ENCODE measurements at regions not wholly inside any gene's neighbourhood (a gene's known extent, or its start where the extent isn't known, plus 50 kb on each side); places are given as distances from the start of the nearest gene placed in this dataset.

- BruUV-seq (replicated peaks): no TSS peak
- H3K27ac ChIP-seq (ENCODE audit: extremely low read depth, low read depth, low read length): no peak overlapping the region
- intact Hi-C loops (cut with micrococcal nuclease): no loop called here
- no peak overlapping the region for H3K4me2 ChIP-seq (ENCODE audit: insufficient read depth, low read length)
- no peak for ATAC-seq
- H3K79me2 ChIP-seq (ENCODE audit: control insufficient read depth, insufficient read depth, low read length): no peaks in the 10 kb centered on the region
- no peak overlapping the region for H3K4me3 ChIP-seq
- DNase-seq (ENCODE audit: extremely low read depth in 1 of 4, low spot score in 3 of 4): no peak
- no peak for FAIRE-seq
- POLR2A ChIA-PET: no interaction called here
- no peak for TF ChIP-seq ZNF583 (CRISPR knock-in tag; IDR thresholded peaks at IDR 0.05)
- TF ChIP-seq E2F6 (IDR thresholded peaks at IDR 0.05; ENCODE audit: borderline replicate concordance in 1 of 2, extremely low read depth in 1 of 2, insufficient read depth in 1 of 2, insufficient read length in 1 of 2, low read depth in 1 of 2, low read length in 1 of 2, poor library complexity in 1 of 2, severe bottlenecking in 1 of 2): no peak
- no peak for TF ChIP-seq TAF7 (tag; IDR thresholded peaks at IDR 0.05)
- no peak for TF ChIP-seq E2F8 (IDR thresholded peaks at IDR 0.05; ENCODE audit: low read depth, partially characterized antibody)
- no peak for TF ChIP-seq NELFE (IDR thresholded peaks at IDR 0.05; ENCODE audit: insufficient read depth, insufficient read length)
- TF ChIP-seq CTBP1 (IDR thresholded peaks at IDR 0.05; ENCODE audit: borderline replicate concordance): no peak
- TF ChIP-seq ZNF785 (CRISPR knock-in tag; IDR thresholded peaks at IDR 0.05): no peak
- TF ChIP-seq ZNF282 (CRISPR knock-in tag; IDR thresholded peaks at IDR 0.05): no peak
- no peak for TF ChIP-seq KLF10 (CRISPR knock-in tag; IDR thresholded peaks at IDR 0.05)
- TF ChIP-seq NBN (IDR thresholded peaks at IDR 0.05; ENCODE audit: low read depth): no peak
- TF ChIP-seq ZNF165 (CRISPR knock-in tag; IDR thresholded peaks at IDR 0.05; ENCODE audit: borderline replicate concordance): no peak
- no peak for TF ChIP-seq SIN3B (IDR thresholded peaks at IDR 0.05; ENCODE audit: low read depth)
- TF ChIP-seq NONO (IDR thresholded peaks at IDR 0.05; ENCODE audit: low read depth in 2 of 2, low read length in 1 of 2): no peak
- TF ChIP-seq ZNF354B (CRISPR knock-in tag; IDR thresholded peaks at IDR 0.05): no peak
- no peak for TF ChIP-seq XRCC5 (IDR thresholded peaks at IDR 0.05; ENCODE audit: low read depth, low read length)
- TF ChIP-seq TAF15 (IDR thresholded peaks at IDR 0.05; ENCODE audit: low read depth, low read length): no peak
- no peak for TF ChIP-seq GTF2B (IDR thresholded peaks at IDR 0.05; ENCODE audit: extremely low read depth, insufficient read length)
- no peak overlapping the region for H3K9ac ChIP-seq (ENCODE audit: insufficient read depth in 1 of 2, low read depth in 2 of 2, low read length in 2 of 2)
- no peaks in the 10 kb centered on the region for H4K20me1 ChIP-seq (replicated peaks; ENCODE audit: control insufficient read depth, insufficient read depth, low read length)
- no peaks in the 10 kb centered on the region for H3K9me3 ChIP-seq (replicated peaks; ENCODE audit: control insufficient read depth, insufficient read depth, low read depth, low read length)
- H3K36me3 ChIP-seq (ENCODE audit: control insufficient read depth, insufficient read depth, low read length): no peaks in the 10 kb centered on the region
- H3K4me1 ChIP-seq (replicated peaks in 1 of 2; ENCODE audit: control insufficient read depth in 2 of 2, insufficient read depth in 2 of 2, low read length in 2 of 2): no peaks in the 10 kb centered on the region
- CTCF ChIA-PET (ENCODE audit: low intra/inter-chr PET ratio): no interaction called here
- H3K9me1 ChIP-seq (ENCODE audit: control insufficient read depth, insufficient read depth, low read length): no peaks in the 10 kb centered on the region
- no peaks in the 10 kb centered on the region for H3K27me3 ChIP-seq (ENCODE audit: control insufficient read depth in 2 of 2, insufficient read depth in 2 of 2, low read length in 2 of 2)
- H2AFZ ChIP-seq (ENCODE audit: low read depth, low read length): no peak overlapping the region
- in situ Hi-C loops (cut with MboI): no loop called here
These were observed 645.6 kb downstream of the RNF144B start for GRCh38 chr6:19032591-19033295.
